ENCODE measurements at regions not wholly inside any gene's neighbourhood (a gene's known extent, or its start where the extent isn't known, plus 50 kb on each side); places are given as distances from the start of the nearest gene placed in this dataset.

DNA sequence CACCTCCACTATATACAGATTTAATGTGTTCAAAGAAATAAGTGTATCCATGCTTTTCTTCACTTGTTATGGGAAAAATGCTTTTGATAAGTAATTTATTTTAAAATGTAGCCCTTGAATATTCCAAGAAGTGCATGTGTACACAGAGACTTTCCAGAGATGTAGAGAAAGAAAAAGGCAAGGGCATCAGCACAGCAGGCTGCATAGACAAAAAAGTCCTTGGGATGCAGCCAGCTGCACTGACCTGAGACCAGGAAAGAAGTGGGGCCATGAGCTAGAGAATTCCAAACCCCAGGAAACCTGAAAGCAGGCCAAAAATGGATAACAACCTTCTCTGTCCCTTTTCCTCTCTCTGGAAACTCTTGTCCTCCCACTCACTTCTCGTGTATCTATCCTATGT, 51.6 kb upstream of the PRDM8 start:
- no peak for DNase-seq (ENCODE audit: low read depth)

DNA sequence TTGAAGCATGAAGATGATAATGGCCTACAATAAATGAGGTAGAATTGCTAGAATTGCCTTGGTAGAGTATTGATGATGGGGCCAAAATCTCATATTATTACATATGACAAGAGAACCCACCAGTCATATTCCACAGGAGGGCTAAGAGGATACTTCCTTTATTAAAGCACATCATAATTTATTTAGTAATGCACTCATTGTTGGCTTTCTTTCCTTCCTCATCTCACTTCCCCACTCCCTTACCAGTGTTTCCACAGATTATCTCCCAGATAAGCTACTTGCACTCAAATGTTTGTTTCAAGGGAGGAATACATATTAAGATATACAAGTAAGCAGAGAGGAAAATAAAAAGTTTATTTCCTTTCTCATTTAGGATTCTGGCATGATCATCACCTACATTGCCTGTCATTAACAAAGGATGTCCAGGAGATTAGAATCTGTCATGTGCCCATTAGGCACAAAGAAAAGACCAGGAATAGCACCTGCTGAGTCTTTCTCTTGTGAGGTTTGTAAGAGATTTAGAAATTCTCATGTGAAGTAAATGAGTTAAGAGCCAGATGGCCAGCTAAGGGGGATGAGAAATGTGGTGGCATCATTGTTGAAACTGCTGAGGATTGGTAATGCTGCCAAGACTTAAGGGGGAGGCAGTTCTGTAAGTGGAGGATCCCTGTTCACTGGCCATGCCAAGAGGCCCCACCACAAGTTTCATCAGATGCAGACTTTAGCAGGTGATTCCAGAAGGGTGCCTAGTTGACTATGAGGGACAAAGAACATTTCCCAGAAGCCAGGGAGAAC, 52.4 kb upstream of the PRDM8 start:
- DNase-seq (ENCODE audit: low read depth) = no peak

DNA sequence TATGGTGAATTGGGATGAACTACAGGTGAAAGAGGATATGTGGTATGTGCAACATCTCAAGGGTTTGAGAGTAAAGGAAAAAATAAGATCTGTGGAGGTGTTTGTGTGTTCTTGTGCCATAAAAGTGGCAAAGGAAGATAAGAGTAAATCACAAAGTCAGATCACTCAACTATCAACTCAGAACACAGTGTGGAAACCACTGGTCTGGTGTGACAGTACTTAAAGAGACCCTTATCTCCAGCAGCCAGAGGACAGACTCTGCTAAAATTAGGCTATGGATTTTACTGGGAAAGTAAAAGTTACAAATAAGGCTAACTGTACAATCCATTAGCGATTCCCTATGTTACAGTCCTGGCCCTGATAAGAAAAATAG, 54.0 kb upstream of the PRDM8 start:
- DNase-seq (ENCODE audit: low read depth) = no peak

DNA sequence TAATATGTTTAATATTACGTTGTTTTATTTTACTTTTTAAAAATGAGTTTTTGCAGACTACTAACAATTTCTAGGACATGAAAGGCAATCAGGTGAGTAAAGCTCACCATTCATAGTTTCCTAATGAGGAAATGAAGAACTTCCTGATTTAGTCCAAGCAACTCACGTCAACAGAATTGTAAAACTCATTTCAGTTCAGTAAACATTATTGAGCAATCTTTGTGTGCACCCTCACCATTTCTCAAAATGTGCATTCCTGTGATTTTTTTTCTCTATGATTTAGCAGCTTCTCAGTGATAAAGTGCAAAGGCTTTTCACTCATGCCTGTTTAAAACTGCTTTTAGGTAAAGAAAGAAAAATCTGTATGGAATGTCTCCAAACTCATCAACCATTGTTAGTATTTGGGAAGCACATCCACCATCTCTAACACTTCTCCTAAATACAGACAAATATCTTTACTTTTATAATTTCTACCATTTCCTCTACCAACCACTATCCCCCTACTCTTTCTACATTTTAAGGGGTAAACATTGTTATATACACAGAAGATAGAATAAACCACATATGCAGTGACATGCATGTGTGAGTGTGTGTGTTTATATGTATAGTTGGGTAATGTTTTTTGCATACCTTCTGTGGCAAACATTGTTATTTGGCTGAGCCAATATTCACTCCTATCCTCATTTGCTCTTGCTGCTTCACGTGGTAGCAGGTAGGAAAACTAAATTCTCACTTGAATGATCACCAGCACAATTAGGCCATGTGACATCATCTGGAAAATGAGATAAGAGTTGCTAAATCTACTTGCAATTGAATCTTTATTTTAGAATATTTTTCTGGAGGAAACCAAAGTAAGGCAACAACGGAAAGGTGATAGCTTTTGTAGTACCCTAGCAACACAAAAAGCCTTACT, 54.7 kb upstream of the PRDM8 start:
- DNase-seq (ENCODE audit: low read depth) = no peak

DNA sequence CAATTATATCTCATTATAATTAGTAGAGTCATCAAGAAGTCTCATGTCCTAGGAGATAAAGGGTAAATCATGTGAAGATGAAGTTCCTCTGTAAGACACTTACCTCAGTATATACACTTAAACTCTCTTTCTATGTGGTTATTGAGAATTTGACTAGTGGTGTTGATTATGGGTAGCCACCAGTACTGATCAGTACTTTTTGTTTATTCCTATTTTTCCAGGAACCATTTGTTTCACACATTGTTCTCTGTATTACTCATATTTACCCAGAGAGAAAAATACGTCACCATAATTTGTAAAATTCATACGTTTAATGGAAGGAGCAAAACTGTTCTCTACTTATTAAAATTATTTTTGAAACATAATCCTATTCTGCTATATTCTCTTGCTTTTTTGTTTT, 55.8 kb upstream of the PRDM8 start:
- no peak for DNase-seq (ENCODE audit: low read depth)

DNA sequence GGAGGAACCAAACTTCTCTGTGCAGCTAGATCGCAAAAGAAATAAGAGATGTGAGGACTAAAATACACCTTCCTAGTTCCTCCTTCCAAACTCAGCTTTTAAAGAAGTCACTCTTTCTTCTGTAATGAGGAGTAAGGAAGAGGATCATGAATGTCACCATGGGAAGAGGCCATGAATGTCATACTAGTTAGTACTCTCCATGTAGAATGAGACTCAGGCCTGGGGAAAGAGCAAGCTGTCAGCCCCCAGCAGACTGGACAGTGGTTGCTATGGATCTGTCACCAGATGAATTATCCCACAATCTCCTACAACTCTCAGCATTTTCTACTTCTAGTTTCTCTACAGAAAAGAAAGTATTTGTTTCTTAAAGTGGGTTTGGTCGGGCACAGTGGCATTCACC, 57.1 kb upstream of the PRDM8 start:
- no peak for DNase-seq (ENCODE audit: low read depth)

DNA sequence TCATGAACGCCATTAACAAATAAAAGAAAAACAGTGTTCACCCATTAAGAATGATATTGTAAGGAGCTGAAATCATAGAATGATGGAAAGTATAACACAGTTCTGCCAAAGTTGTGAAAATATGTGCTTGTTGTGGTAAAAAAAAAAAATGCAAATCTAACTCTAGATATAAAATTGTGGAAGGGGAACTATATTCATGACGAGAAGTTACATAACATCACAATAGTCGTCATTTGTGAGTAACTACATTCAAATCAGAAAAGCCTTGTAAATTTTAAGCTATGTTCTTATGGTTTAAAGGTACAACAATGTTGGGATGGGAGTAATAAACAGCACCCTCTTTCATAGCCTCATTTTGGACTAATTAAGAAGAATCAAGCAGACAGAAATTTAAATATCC, 57.6 kb upstream of the PRDM8 start:
- DNase-seq (ENCODE audit: low read depth) = no peak

DNA sequence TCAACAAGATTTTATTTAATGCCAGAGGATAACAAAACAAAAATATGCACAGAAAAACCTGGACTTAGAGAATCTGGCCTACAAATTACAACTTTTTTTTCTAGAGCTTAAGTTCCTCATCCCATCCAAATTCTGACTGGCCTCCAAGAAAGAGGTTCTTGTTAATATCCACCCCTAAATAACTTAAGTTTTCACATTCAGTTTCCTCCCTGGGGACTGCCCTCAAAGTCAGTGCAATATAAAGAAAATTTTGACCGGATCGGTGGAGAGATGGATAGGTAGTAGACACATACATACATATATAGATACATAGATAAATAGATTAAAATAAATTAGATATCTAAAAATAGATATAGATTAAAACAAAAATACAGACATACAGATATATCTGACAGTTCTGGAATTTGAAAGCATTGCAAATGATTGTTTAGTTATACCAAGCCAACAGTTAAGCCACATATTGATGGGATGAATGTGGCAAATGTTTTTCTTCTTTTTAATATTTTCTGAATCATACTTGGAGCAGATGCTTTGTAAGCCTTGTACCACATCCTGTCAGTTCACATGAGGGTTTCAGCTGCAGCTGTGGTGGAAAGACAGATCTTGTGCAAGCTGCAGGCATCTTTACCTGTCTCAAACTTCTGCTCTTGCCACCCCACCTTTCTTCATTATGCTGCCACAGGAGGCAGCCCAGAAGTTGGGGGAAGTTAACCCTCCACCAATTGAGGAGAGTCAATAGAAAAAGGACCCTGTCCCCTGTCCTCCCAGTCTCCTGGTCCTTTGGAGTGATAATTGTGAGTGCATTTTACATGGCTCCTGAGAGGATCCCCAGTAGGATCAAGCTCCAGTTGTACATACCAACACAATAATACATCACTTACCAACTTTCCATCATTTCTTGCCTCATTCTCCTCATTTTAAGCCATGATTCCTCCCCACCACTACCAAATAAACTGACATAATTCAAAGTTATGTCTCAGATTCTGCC, 58.5 kb upstream of the PRDM8 start:
- peak; percentile 55 for DNase-seq (ENCODE audit: low read depth)

DNA sequence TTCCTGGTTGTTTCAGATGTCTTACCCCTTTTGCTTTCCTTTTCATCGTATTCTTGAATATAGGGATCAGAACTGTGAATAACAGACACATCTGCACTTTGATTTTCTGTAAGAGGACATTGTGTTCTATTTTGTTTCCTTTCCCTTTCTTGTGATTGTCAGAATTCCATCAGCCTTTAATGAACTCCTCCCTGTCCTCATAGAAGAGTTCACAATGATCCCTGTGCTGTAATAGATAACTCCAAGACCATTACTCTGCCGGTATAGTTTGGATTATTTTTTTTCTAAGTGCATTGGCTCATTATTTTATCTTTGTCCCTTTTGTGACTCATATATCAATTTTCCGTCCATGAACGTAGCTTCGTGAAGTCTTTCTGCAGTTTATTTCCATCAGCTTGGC, 59.7 kb upstream of the PRDM8 start:
- no peak for DNase-seq (ENCODE audit: low read depth)

DNA sequence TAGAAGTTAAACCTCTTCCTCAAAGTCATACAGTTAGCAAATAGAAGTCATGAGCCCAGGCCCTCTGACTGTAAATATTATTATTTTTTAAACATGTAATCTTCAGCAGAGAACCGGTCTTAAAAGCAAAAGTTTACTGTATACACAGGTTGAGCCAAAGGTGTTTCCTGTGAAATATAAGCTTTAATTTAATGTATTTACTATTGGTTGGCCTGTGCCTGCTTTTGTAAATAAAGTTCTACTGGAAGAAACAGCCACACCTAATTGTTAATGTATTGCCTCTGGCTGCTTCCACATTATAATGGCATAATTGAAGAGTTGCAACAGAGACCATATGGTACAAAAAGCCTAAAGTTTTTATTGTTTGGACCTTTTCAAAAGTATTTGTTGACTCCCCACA, 61.0 kb upstream of the PRDM8 start:
- no peak for DNase-seq (ENCODE audit: low read depth)

DNA sequence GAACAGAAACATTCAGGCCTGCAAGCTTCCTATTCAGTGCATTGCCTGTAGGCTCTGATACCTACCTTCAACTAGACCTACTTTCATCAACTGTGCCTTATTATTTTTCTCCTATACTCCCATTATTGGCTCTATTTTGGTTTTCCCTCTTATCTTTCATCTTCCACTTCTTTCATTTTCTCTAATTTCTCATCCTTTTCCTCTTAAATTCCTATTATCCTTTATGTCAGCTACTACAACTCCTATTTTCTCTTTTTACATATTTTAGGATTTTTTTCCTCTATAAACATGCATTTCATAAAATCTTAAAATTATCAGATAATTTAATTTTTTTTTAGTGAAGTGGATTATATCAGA, 61.6 kb upstream of the PRDM8 start:
- no peak for DNase-seq (ENCODE audit: low read depth)

DNA sequence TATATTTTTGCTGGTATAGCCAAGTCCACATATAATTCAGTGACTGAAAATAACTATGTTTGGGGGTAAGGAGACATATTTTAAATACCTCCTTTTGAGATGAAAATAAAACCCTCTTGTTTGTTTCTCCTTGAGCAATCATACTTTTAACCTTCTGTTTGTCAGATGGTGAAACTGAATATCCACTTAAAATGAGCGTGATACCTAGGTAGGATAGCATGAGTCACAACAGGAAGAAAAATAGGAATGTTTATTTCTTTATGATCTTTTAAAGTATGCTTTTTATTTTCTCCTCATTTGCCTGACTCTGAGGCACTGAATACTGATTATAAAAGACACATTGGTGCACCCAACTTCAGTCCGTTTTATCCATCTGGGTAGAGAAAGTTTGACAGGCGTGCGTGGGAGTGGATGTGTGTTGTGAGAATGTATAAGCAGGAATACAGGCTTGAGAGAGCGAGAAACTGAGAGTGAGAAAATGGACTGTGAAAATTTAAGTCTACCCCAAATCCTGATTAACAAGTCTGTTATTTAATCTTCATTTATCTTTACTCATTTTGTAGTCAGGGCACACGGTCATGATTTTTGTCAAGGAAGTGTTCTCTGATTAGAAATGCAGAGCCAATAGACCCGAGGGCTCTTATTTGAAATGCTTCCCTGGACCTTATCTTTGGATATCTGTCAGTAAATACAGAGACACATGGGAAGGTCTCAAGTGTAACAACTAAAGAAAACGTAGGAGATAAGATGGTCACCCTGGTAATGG, 62.1 kb upstream of the ANTXR2 start:
- DNase-seq (ENCODE audit: low read depth) = no peak

DNA sequence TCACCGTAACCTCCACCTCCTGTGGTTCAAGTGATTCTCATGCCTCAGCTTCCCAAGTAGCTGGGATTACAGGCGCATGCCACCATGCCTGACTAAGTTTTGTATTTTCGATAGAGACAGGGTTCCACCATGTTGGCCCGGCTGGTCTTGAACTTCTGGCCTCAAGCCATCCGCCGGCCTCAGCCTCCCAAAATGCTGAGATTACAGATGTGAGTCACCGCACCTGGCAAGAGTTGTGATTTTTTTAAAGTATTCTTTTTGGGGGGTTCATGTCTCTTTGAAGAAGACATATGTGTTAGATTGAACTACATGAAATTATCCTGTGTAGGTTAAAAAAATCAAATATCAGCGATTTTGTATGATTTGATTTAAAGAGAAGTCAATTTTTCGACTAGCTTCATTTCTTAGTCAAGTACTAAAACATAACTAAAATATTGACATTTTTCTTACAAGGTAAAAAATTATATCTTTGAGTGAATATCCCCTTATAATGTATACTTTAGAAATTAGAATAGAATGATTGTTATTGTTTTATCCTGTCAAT, 60.3 kb upstream of the ANTXR2 start:
- no peak for DNase-seq (ENCODE audit: low read depth)

DNA sequence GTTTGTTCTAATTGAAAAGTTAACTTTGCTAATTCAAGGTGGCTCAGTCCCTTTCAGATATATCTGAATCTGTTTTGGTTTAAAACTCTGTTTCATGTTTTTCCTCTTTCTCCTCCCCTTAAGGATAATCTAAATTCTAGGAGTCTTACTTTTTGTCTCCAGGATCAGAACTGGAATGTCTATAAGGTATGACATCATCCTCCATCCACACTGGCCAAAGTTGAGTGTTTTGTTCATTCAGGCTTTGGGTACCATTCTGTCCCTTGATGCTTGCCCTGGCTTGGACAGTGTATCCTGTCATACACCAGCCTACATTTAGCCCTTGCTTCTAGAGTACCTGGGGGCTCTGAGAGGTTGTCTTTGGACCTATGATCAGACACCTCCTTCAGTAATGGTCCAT, 56.8 kb upstream of the ANTXR2 start:
- DNase-seq (ENCODE audit: low read depth) = no peak

DNA sequence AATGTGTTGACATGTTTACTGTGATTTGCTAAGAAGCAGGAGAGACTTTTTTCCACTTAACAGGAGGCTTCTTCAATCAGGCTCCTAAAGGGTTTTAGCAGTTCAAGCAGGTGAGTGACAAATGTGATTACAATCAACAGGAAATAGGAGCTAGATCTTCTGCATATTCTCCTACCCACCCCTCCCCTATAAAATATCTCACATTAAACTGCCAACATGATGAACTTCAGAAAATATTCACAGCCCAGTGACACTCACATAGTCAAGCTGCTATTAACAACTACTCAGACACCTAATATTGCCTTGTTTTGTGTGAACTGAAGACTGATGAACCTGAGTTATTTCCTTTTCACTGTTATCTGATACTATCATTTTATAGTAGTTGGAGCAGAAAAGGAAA, 55.9 kb upstream of the ANTXR2 start:
- no peak for DNase-seq (ENCODE audit: low read depth)

DNA sequence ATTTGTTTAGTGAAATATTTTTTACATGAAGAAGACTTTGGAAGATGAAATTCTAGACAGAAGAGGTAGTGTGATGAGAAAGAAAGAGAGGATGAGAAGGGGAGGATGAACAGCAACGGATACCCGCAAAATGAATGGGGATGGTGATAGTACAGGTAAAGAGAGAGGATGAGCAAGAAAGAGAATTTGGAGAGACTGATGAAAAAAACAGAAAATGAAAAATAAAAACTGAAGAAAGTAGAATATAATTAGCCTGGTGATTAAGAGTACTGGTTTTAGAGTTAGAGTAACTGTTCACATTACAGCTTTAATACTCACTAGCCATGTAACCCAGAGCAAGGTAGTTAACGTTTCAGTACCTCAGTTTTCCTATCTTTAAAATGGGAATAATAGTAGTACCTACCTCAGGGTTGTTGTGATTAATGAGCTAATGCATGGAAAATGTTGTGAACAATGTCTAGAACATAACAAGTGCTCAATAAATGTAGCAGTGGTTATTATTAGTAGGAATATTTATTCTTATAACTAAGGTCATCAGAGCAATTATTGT, 54.9 kb upstream of the ANTXR2 start:
- no peak for DNase-seq (ENCODE audit: low read depth)

DNA sequence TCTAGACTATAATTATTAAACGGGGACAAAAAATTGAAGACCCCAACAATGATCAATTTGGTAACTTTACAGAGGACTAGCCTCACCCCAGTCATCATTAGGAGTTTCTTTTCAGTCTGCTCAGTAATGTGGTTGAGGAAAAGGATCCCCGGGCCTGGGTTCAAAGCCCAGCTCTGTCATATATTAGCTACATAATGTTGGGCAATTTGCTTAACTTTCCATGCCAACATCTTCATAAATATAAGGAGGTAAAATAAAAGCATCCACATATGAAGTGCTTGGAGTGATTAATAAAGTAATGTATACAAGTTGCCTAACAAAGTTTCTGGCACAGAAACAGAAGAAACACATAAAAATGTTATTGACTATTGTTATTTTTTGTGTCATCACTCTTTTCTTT, 53.4 kb upstream of the ANTXR2 start:
- DNase-seq (ENCODE audit: low read depth) = no peak

DNA sequence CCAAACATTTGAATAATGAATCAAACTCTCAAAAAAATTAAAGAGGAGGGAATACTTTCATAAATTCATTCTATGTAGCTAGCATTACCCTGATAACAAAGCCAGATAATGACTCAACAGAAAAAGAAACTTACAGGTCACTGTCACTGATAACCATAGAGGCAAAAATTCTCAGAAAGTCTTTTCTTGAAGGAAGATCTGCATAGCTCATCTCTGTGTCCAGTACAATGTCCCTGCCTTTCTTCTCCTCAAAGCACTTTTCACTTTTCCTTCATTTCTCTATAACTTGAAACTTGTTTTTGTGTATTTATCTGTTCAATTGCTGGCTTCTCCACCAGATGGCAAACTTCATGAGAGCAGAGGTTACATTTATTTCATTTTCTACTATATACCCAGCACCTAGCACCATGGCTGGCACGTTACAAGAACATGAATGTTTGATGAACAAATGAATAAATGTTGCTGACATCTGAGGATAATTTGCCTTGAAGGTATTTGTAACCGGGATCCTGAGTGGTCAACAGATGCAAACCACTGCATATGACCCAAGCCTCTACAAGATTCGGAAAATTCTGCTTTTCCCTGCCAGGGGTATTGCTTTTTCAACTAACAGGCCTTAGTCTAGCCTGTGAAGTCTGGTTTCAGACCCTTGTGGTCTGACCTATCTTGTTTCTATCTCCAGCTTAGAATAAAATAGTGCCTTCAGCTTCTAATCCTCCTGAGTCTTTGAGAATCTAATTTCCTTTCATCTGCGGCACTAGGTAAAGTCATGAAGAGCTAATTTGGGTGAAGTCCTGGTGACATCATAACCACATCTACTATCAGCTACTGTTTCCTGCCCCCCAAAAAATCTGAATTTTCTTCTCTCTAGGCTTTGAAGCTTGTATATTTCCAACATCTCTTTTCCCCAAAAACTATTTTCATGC, 52.5 kb upstream of the ANTXR2 start:
- DNase-seq (ENCODE audit: low read depth) = peak; percentile 32

DNA sequence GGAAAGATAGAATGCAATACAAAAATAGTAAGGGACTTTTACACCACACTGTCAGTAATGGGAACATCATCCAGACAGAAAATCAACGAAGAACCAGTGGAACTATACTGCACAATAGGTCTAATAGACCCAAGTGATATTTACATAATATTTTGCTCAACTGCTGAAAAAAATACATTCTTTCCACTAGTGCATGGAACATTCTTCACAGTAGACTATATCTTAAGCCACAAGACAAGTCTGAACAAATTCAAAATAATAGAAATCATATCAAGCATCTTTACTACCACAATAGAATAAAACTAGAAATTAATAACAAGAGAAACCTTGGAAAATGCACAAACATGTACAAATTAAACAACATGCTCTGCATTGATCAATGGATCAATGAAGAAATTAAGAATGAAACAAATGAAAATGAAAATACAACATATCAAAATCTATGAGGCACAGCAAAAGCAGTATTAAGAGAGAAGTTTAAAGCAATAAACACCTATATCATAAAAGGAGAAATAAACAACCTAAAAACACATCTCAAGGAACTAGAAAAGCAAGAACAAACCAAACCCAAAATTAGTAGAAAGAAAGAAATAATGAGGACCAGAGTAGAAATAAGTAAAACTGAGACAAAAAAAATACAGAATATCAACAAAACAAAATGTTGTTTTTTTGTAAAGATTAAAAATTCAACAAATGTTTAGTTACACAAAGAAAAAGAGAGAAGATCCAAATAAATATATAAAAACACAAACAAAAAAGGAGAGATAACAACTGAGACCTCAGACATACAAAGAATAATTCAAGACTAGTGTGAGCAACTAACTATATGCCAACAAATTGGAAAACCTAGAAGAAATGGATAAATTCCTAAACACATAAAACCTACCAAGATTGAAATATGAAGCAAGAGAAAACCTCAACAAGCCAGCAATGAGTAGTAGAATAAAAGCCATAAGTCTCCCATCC, 51.5 kb upstream of the ANTXR2 start:
- DNase-seq (ENCODE audit: low read depth) = peak; percentile 33

Data from stromal cell of bone marrow (primary cell).